Hepatocyte (in vitro differentiated cells): ENCODE measurements at regions not wholly inside any gene's neighbourhood (a gene's known extent, or its start where the extent isn't known, plus 50 kb on each side); places are given as distances from the start of the nearest gene placed in this dataset.

ENCODE experiments used
- DNase-seq: peaks from one replicate; pipeline ENCODE4 v3.0.0-alpha.2; 2016; ENCODE audit warnings: low spot score
- H2AFZ ChIP-seq: fragments of 200-600 bp; sonication (generic); 2 replicates; pipeline ENCODE4 v1.6.0; 2016; ENCODE audit warnings: antibody characterized with exemption, mild to moderate bottlenecking
- H3K27ac ChIP-seq: fragments of 200-600 bp; sonication (generic); 2 replicates; pipeline ENCODE4 v1.5.1; 2016; ENCODE audit warnings: mild to moderate bottlenecking
- H3K27me3 ChIP-seq: fragments of 200-600 bp; sonication (generic); 2 replicates; pipeline ENCODE4 v1.6.1; 2016
- H3K36me3 ChIP-seq: fragments of 200-600 bp; sonication (generic); replicated peaks from 2 replicates; pipeline ENCODE4 v1.5.1; 2016; ENCODE audit warnings: low read depth; ENCODE audit not compliant: insufficient read depth
- H3K4me1 ChIP-seq: fragments of 200-600 bp; sonication (generic); 2 replicates; pipeline ENCODE4 v1.5.1; 2016; ENCODE audit warnings: mild to moderate bottlenecking, moderate library complexity; ENCODE audit not compliant: insufficient read depth
- H3K4me2 ChIP-seq: fragments of 200-600 bp; sonication (generic); 2 replicates; pipeline ENCODE4 v1.6.0; 2016
- H3K4me3 ChIP-seq: fragments of 200-600 bp; sonication (generic); 2 replicates; pipeline ENCODE4 v1.5.1; 2016; ENCODE audit warnings: mild to moderate bottlenecking
- H3K79me2 ChIP-seq: fragments of 200-600 bp; sonication (generic); 2 replicates; pipeline ENCODE4 v1.6.0; 2017; ENCODE audit warnings: mild to moderate bottlenecking
- H3K9me2 ChIP-seq: fragments of 200-600 bp; sonication (generic); replicated peaks from 2 replicates; pipeline ENCODE4 v1.6.0; 2017; ENCODE audit warnings: mild to moderate bottlenecking; ENCODE audit not compliant: insufficient read depth
- H3K9me3 ChIP-seq: fragments of 200-600 bp; sonication (generic); 2 replicates; pipeline ENCODE4 v1.5.1; 2016; ENCODE audit warnings: low read depth, mild to moderate bottlenecking
- H4K20me1 ChIP-seq: fragments of 200-600 bp; sonication (generic); 2 replicates; pipeline ENCODE4 v1.6.0; 2016; ENCODE audit warnings: mild to moderate bottlenecking; ENCODE audit not compliant: insufficient read depth, poor library complexity, severe bottlenecking
- CTCF ChIP-seq: fragments of 200-600 bp; sonication (generic); IDR thresholded peaks from 2 replicates; pipeline ENCODE4 v1.5.1; 2016; ENCODE audit warnings: antibody characterized with exemption, mild to moderate bottlenecking; ENCODE audit not compliant: poor library complexity
- EZH2 ChIP-seq: fragments of 200-600 bp; sonication (generic); IDR thresholded peaks from 2 replicates; pipeline ENCODE4 v1.6.1; 2016; ENCODE audit warnings: antibody characterized with exemption, mild to moderate bottlenecking, borderline replicate concordance
- EZH2phosphoT487 ChIP-seq: fragments of 200-600 bp; sonication (generic); IDR thresholded peaks from one replicate; pipeline ENCODE4 v1.6.1; 2018; ENCODE audit warnings: antibody characterized with exemption, mild to moderate bottlenecking, low read depth, moderate library complexity; ENCODE audit not compliant: unreplicated experiment, severe bottlenecking
- WGBS: methylation state at CpG from one replicate; pipeline ENCODE4 v1.1.6; 2016; ENCODE audit warnings: low lambda C conversion rate; ENCODE audit errors: missing lambda C conversion rate; 5-methylcytosine and 5-hydroxymethylcytosine counted together

- H3K27ac ChIP-seq = no peak overlapping the region
- H3K4me1 ChIP-seq = no peaks in the 10 kb centered on the region
- no peaks in the 10 kb centered on the region for H3K79me2 ChIP-seq
- TF ChIP-seq EZH2 (no peak), CTCF (no peak), EZH2phosphoT487 (no peak)
- no peaks in the 10 kb centered on the region for H3K36me3 ChIP-seq
- no peaks in the 10 kb centered on the region for H4K20me1 ChIP-seq
- H3K4me3 ChIP-seq = no peak overlapping the region
- 76% methylated on average over 4 of the region's 4 CpGs for WGBS
- H3K4me2 ChIP-seq = no peak overlapping the region
- peaks cover 10% of the 10 kb centered on the region for H3K27me3 ChIP-seq
- no peak overlapping the region for H2AFZ ChIP-seq
- no peak for DNase-seq
- H3K9me2 ChIP-seq = no peaks in the 10 kb centered on the region
- H3K9me3 ChIP-seq = no peaks in the 10 kb centered on the region
Measured at GRCh38 chr5:77885519-77885918, 109.4 kb upstream of the TBCA start.

GRCh38 chr5:77882670-77883257 is 106.6 kb upstream of the TBCA start:
- Histone ChIP-seq H3K4me2 (no peak overlapping the region), H3K9me3 (no peaks in the 10 kb centered on the region), H2AFZ (no peak overlapping the region), H3K27me3 (peaks cover 10% of the 10 kb centered on the region), H3K4me1 (no peaks in the 10 kb centered on the region), H3K79me2 (no peaks in the 10 kb centered on the region), H3K27ac (no peak overlapping the region), H3K36me3 (no peaks in the 10 kb centered on the region), H4K20me1 (no peaks in the 10 kb centered on the region), H3K4me3 (no peak overlapping the region), H3K9me2 (no peaks in the 10 kb centered on the region)
- DNase-seq = no peak
- 97% methylated on average over 5 of the region's 6 CpGs for WGBS
- TF ChIP-seq CTCF (no peak), EZH2phosphoT487 (no peak), EZH2 (no peak)

GRCh38 chr5:77881528-77881927 is 105.4 kb upstream of the TBCA start:
- 80% methylated on average over 7 of the region's 7 CpGs for WGBS
- H3K9me3 ChIP-seq = no peaks in the 10 kb centered on the region
- H3K27me3 ChIP-seq = peaks cover 10% of the 10 kb centered on the region
- no peaks in the 10 kb centered on the region for H3K36me3 ChIP-seq
- H3K4me1 ChIP-seq = no peaks in the 10 kb centered on the region
- no peak overlapping the region for H3K4me2 ChIP-seq
- no peak overlapping the region for H2AFZ ChIP-seq
- no peak overlapping the region for H3K4me3 ChIP-seq
- H3K9me2 ChIP-seq = no peaks in the 10 kb centered on the region
- H3K27ac ChIP-seq = no peak overlapping the region
- TF ChIP-seq EZH2 = no peak
- no peak for TF ChIP-seq CTCF
- TF ChIP-seq EZH2phosphoT487 = no peak
- no peaks in the 10 kb centered on the region for H4K20me1 ChIP-seq
- DNase-seq = no peak
- no peaks in the 10 kb centered on the region for H3K79me2 ChIP-seq
